ENCODE measurements at regions not wholly inside any gene's neighbourhood (a gene's known extent, or its start where the extent isn't known, plus 50 kb on each side); places are given as distances from the start of the nearest gene placed in this dataset.

- DNase-seq (ENCODE audit: extremely low read depth, low read depth) = no peak
- no peak overlapping the region for H3K4me3 ChIP-seq (replicated peaks; ENCODE audit: low read depth, low read length)
- no peak for TF ChIP-seq CTCF (IDR thresholded peaks at IDR 0.05; ENCODE audit: low read depth, low read length, missing control alignments)
Measured at GRCh38 chr13:33479105-33479504, 193.6 kb upstream of the STARD13 start.

GRCh38 chr13:33480561-33480960, 195.0 kb upstream of the STARD13 start:
- TF ChIP-seq CTCF (IDR thresholded peaks at IDR 0.05; ENCODE audit: low read depth, low read length, missing control alignments) = no peak
- no peak for DNase-seq (ENCODE audit: extremely low read depth, low read depth)
- H3K4me3 ChIP-seq (replicated peaks; ENCODE audit: low read depth, low read length) = no peak overlapping the region

- no peak for DNase-seq (ENCODE audit: extremely low read depth, low read depth)
- no peak for TF ChIP-seq CTCF (IDR thresholded peaks at IDR 0.05; ENCODE audit: low read depth, low read length, missing control alignments)
- no peak overlapping the region for H3K4me3 ChIP-seq (replicated peaks; ENCODE audit: low read depth, low read length)
Measured at GRCh38 chr13:33483471-33483870, 197.9 kb upstream of the STARD13 start.

- no peak for TF ChIP-seq CTCF (IDR thresholded peaks at IDR 0.05; ENCODE audit: low read depth, low read length, missing control alignments)
- no peak overlapping the region for H3K4me3 ChIP-seq (replicated peaks; ENCODE audit: low read depth, low read length)
- no peak for DNase-seq (ENCODE audit: extremely low read depth, low read depth)
Measured at GRCh38 chr13:33485247-33485646, 199.7 kb upstream of the STARD13 start.

GRCh38 chr13:33487575-33488243, 202.2 kb upstream of the STARD13 start:
- no peak overlapping the region for H3K4me3 ChIP-seq (replicated peaks; ENCODE audit: low read depth, low read length)
- DNase-seq (ENCODE audit: extremely low read depth, low read depth) = no peak
- TF ChIP-seq CTCF (IDR thresholded peaks at IDR 0.05; ENCODE audit: low read depth, low read length, missing control alignments) = peak; percentile 21

GRCh38 chr13:33489563-33489962, 204.0 kb upstream of the STARD13 start:
- H3K4me3 ChIP-seq (replicated peaks; ENCODE audit: low read depth, low read length) = no peak overlapping the region
- no peak for DNase-seq (ENCODE audit: extremely low read depth, low read depth)
- no peak for TF ChIP-seq CTCF (IDR thresholded peaks at IDR 0.05; ENCODE audit: low read depth, low read length, missing control alignments)

All from HFF-Myc (cell line).